ENCODE measurements at regions not wholly inside any gene's neighbourhood (a gene's known extent, or its start where the extent isn't known, plus 50 kb on each side); places are given as distances from the start of the nearest gene placed in this dataset.
"Not testable (repeated sequence)": the region's sequence is repeated elsewhere in the genome, so short reads cannot be mapped to it uniquely, and the experiment has no call there.

DNA sequence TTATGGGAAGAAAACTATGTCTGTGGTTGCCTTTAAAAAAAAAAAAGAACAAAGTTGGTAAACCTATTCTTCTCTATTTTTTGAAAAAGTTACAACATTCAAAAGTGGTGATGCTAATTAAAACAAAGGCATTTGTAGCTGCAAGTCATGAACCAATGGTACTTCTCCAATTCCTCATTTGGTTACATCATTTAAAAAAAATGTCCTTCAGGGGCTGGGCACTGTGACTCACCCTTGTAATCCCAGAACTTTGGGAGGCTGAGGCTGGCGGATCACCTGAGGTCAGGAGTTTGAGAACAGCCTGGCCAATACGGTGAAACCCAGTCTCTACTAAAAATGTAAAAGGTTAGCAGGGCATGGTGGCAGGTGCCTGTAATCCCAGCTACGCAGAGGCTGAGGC lies 574.6 kb downstream of the VGLL3 start:
- H3K9me2 ChIP-seq (replicated peaks; ENCODE audit: insufficient read depth), result no peaks in the 10 kb centered on the region
- H3K9me3 ChIP-seq (ENCODE audit: low read depth), result no peaks in the 10 kb centered on the region
- no peak overlapping the region for H3K27ac ChIP-seq
- H3K36me3 ChIP-seq (replicated peaks; ENCODE audit: insufficient read depth, low read depth), result no peaks in the 10 kb centered on the region
- H3K79me2 ChIP-seq, result no peaks in the 10 kb centered on the region
- H2AFZ ChIP-seq, result no peak overlapping the region
- no peak overlapping the region for H3K4me2 ChIP-seq
- 71% methylated on average over 3 of the region's 3 CpGs for WGBS (ENCODE audit: low lambda C conversion rate, missing lambda C conversion rate)
- no peaks in the 10 kb centered on the region for H3K4me1 ChIP-seq (ENCODE audit: insufficient read depth)
- H3K4me3 ChIP-seq, result no peak overlapping the region
- no peaks in the 10 kb centered on the region for H4K20me1 ChIP-seq (ENCODE audit: insufficient read depth, poor library complexity, severe bottlenecking)
- TF ChIP-seq, protein P1, sequence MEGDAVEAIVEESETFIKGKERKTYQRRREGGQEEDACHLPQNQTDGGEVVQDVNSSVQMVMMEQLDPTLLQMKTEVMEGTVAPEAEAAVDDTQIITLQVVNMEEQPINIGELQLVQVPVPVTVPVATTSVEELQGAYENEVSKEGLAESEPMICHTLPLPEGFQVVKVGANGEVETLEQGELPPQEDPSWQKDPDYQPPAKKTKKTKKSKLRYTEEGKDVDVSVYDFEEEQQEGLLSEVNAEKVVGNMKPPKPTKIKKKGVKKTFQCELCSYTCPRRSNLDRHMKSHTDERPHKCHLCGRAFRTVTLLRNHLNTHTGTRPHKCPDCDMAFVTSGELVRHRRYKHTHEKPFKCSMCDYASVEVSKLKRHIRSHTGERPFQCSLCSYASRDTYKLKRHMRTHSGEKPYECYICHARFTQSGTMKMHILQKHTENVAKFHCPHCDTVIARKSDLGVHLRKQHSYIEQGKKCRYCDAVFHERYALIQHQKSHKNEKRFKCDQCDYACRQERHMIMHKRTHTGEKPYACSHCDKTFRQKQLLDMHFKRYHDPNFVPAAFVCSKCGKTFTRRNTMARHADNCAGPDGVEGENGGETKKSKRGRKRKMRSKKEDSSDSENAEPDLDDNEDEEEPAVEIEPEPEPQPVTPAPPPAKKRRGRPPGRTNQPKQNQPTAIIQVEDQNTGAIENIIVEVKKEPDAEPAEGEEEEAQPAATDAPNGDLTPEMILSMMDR (IDR thresholded peaks at IDR 0.05; ENCODE audit: poor library complexity), result no peak
- TF ChIP-seq EZH2 (IDR thresholded peaks at IDR 0.05; ENCODE audit: borderline replicate concordance) (no peak), EZH2phosphoT487 (IDR thresholded peaks at IDR 0.05; ENCODE audit: low read depth, severe bottlenecking, unreplicated experiment) (no peak)
- no peaks in the 10 kb centered on the region for H3K27me3 ChIP-seq
- no peak for DNase-seq (ENCODE audit: low spot score)

GRCh38 chr3:86413645-86414044 lies 577.3 kb downstream of the VGLL3 start:
- 48% methylated on average over 2 of the region's 2 CpGs for WGBS (ENCODE audit: low lambda C conversion rate, missing lambda C conversion rate)
- H3K9me3 ChIP-seq (ENCODE audit: low read depth), result no peaks in the 10 kb centered on the region

GRCh38 chr3:86410587-86410986 lies 580.4 kb downstream of the VGLL3 start:
- no peak for DNase-seq (ENCODE audit: low spot score)

More at GRCh38 chr3:86413645-86414044, 577.3 kb downstream of the VGLL3 start:
- H3K79me2 ChIP-seq, result no peaks in the 10 kb centered on the region
- no peak for DNase-seq (ENCODE audit: low spot score)
- no peak overlapping the region for H3K27ac ChIP-seq
- H3K27me3 ChIP-seq, result no peaks in the 10 kb centered on the region
- TF ChIP-seq EZH2phosphoT487 (IDR thresholded peaks at IDR 0.05; ENCODE audit: low read depth, severe bottlenecking, unreplicated experiment) (no peak), EZH2 (IDR thresholded peaks at IDR 0.05; ENCODE audit: borderline replicate concordance) (no peak)
- TF ChIP-seq, protein P1 (IDR thresholded peaks at IDR 0.05; ENCODE audit: poor library complexity), result no peak
- no peaks in the 10 kb centered on the region for H3K9me2 ChIP-seq (replicated peaks; ENCODE audit: insufficient read depth)
- no peaks in the 10 kb centered on the region for H3K4me1 ChIP-seq (ENCODE audit: insufficient read depth)
- no peak overlapping the region for H3K4me3 ChIP-seq
- no peak overlapping the region for H3K4me2 ChIP-seq
- H2AFZ ChIP-seq, result no peak overlapping the region
- H3K36me3 ChIP-seq (replicated peaks; ENCODE audit: insufficient read depth, low read depth), result no peaks in the 10 kb centered on the region
- no peaks in the 10 kb centered on the region for H4K20me1 ChIP-seq (ENCODE audit: insufficient read depth, poor library complexity, severe bottlenecking)

GRCh38 chr3:86389759-86390158 lies 601.2 kb downstream of the VGLL3 start:
- not testable (repeated sequence) for H3K4me1 ChIP-seq (ENCODE audit: insufficient read depth); H3K4me3 ChIP-seq; H3K27me3 ChIP-seq; H2AFZ ChIP-seq; H3K79me2 ChIP-seq; H4K20me1 ChIP-seq (ENCODE audit: insufficient read depth, poor library complexity, severe bottlenecking); H3K9me3 ChIP-seq (ENCODE audit: low read depth); H3K36me3 ChIP-seq (replicated peaks; ENCODE audit: insufficient read depth, low read depth); H3K4me2 ChIP-seq; H3K9me2 ChIP-seq (replicated peaks; ENCODE audit: insufficient read depth); H3K27ac ChIP-seq; DNase-seq (ENCODE audit: low spot score)
- WGBS (ENCODE audit: low lambda C conversion rate, missing lambda C conversion rate), result 67% methylated on average over 5 of the region's 5 CpGs

More at GRCh38 chr3:86410587-86410986, 580.4 kb downstream of the VGLL3 start:
- WGBS (ENCODE audit: low lambda C conversion rate, missing lambda C conversion rate), result 34% methylated on average over 2 of the region's 2 CpGs
- no peak overlapping the region for H3K4me2 ChIP-seq
- H3K9me3 ChIP-seq (ENCODE audit: low read depth), result no peaks in the 10 kb centered on the region
- no peak overlapping the region for H3K27ac ChIP-seq
- no peak overlapping the region for H3K4me3 ChIP-seq
- no peaks in the 10 kb centered on the region for H4K20me1 ChIP-seq (ENCODE audit: insufficient read depth, poor library complexity, severe bottlenecking)
- H3K79me2 ChIP-seq, result no peaks in the 10 kb centered on the region
- H2AFZ ChIP-seq, result no peak overlapping the region
- H3K4me1 ChIP-seq (ENCODE audit: insufficient read depth), result no peaks in the 10 kb centered on the region
- TF ChIP-seq EZH2phosphoT487 (IDR thresholded peaks at IDR 0.05; ENCODE audit: low read depth, severe bottlenecking, unreplicated experiment), result no peak
- H3K9me2 ChIP-seq (replicated peaks; ENCODE audit: insufficient read depth), result no peaks in the 10 kb centered on the region
- H3K36me3 ChIP-seq (replicated peaks; ENCODE audit: insufficient read depth, low read depth), result no peaks in the 10 kb centered on the region
- H3K27me3 ChIP-seq, result no peaks in the 10 kb centered on the region
